ENCODE measurements at regions not wholly inside any gene's neighbourhood (a gene's known extent, or its start where the extent isn't known, plus 50 kb on each side); places are given as distances from the start of the nearest gene placed in this dataset.
"Not testable (repeated sequence)": the region's sequence is repeated elsewhere in the genome, so short reads cannot be mapped to it uniquely, and the experiment has no call there.

DNA sequence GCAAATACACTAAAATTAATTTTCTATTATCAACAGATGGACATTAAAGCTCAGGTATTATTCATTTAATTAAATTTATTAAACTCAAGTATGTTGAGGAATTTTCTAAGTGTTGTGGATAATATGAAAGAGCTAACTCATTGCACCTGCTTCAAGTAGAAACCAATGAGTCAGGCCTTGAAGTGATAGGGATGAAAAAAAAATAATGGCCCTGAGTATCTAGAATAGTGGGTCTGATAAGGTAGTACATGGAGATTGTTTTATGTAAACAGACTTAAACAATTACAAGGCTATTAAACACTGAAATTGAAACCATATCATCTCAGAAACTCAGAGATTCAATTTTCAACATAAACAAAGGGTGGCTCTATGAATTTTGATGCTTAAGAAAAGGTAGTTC, 857.1 kb upstream of the GBE1 start:
- DNase-seq = no peak

DNA sequence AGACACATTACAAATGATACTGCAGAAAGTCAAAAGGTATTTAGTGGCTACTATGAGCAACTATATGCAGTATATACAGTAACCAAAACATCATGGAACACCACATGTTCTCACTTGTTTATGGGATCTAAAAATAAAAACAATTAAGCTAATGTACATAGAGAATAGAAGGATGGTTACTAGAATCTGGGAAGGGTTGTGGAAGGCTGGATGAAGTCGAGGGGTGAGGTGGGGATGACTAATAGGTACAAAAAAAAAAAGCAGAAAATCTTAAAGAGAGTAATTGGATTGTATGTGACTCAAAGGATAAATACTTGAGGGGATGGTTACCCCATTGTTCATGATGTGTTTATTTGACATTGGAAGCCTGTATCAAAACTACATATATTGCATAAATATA, 848.8 kb upstream of the GBE1 start:
- DNase-seq = no peak

DNA sequence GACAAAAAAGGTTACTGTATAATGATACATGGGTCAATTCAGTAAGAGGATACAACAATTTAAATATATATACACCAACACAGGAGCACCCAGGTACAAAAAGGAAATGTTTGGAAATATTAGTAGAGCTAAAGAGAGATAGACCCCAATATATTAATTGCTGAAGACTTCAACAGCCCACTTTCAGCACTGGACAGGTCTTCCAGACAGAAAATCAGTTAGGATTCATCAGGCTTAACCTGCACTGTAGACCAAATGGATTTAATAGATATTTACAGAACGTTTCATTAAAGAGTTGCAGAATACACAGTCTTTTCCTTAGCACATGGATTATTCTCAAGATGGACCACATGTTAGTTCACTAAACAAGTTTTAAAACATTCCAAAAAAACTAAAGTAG, 845.9 kb upstream of the GBE1 start:
- no peak for DNase-seq

DNA sequence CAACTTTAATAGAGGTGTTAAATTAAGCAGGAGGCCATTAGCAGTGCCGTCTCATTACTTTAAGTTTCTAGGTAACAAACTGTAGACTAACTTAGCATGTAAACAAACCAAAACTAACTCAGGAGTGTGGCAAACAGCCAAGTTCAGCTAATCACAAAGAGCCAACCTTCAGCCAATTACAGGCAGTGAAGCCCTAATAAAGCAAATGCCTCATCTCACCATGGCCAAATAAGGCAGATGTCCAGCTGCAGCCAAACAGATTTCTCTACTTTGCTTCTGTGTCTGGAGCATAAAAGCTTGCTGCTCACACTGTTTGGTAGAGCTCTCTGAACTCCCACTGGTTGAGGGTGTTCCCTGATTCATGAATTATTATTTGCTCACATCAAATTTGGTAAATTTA, 835.4 kb upstream of the GBE1 start:
- DNase-seq = peak; percentile 6

DNA sequence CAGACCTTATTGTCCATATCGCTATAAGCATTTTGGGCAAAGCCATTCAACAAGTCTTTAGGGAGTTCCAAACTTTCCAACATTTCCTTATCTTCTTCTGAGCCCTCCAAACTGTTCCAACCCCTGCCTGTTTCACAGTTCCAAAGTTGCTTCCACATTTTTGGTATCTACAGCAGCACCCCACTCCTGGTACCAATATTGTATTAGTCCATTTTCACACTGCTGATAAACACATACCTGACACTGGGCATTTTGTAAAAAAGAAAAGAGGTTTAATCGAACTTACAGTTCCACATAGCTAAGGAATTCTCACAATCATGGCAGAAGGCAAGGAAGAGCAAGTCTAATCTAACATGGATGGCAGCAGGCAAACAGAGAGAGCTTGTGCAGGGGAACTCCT, 834.1 kb upstream of the GBE1 start:
- no peak for DNase-seq

DNA sequence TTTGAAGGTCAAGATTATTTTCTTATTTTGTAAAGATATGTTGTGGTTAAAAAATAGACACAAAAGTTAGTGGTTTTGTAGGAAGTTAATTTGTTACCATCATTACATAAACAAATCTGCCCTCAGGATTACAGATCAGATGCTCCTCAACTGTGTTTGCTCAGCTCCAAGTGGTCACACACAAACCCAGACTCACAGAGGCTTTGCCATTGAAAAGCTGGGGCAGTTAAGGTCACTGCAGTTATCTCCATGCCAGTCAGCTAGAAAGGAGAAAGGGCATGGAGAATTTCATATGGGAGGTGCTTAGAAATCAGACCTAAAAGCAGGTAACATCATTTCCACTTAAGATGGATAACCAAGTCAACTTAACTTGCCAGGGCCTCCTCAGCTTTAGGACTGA, 825.7 kb upstream of the GBE1 start:
- DNase-seq = no peak

DNA sequence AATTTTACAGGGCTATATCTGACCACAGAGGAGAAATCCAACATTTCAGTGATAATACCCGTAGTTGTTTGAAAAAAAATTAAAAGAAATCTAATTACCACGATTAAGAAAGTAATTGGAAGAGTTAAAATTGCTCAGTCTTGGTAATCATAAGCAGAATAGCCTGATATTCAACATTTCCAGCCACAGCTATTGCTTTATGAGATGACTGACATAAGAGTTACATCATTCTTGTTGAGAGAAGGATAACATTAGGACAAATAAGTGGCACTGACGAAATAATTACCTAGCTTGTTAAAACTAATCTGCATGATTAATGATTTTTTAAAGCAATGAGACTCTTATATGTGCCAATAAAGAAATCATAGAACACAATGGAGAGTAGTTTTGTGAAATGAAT, 825.0 kb upstream of the GBE1 start:
- no peak for DNase-seq

DNA sequence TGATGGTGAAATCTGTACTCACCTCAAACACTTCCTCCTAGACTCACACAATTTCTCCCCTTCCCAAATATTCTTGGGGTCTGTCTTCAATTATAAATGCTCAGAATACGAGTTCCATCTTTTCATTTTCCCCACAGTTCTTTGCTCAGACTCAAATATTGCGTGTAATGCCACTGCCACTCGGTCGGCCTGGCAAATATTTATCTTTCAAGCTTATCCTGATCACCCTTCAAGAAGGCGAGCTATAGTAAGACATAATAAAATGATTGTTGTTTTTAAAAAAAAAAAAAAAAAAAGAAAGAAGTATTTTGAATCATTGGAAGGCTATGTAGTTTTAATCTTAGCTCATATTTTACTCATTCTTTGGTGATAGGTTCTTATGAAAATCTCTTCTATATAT, 824.6 kb upstream of the GBE1 start:
- DNase-seq = not testable (repeated sequence)

DNA sequence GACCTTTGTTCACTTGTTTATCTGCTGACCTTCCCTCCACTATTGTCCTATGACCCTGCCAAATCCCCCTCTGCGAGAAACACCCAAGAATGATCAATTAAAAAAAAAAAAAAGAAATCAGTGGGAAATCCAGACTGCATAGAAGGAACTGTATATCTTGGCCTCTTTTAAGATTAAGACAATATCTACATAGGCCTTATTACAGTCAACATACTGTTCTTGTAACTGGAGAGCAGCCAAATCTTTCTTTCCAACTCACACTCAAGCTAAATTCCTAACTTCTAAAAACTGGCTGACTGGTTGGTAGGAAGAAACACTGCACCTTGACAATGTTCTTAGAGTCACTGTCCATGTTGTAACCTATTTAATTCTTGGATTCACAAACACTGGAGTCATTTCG, 824.1 kb upstream of the GBE1 start:
- not testable (repeated sequence) for DNase-seq

DNA sequence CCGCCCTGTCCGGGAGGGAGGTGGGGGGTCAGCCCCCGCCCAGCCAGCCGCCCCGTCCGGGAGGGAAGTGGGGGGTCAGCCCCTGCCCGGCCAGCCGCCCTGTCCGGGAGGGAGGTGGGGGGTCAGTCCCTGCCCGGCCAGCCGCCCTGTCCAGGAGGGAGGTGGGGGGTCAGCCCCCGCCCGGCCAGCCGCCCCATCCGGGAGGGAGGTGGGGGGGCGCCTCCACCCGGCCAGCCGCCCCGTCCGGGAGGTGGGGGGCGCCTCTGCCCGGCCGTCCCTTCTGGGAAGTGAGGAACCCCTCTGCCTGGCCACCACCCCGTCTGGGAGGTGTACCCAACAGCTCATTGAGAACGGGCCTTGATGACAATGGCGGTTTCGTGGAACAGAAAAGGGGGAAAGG, 823.4 kb upstream of the GBE1 start:
- DNase-seq = not testable (repeated sequence)

DNA sequence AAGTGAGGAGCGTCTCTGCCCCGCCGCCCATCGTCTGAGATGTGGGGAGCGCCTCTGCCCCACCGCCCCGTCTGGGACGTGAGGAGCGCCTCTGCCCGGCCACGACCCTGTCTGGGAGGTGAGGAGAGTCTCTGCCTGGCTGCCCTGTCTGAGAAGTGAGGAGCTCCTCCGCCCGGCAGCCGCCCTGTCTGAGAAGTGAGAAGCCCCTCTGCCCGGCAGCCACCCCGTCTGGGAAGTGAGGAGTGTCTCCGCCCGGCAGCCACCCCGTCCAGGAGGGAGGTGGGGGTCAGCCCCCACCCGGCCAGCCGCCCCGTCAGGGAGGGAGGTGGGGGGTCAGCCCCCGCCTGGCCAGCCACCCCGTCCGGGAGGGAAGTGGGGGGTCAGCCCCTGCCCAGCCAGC, 823.0 kb upstream of the GBE1 start:
- not testable (repeated sequence) for DNase-seq

DNA sequence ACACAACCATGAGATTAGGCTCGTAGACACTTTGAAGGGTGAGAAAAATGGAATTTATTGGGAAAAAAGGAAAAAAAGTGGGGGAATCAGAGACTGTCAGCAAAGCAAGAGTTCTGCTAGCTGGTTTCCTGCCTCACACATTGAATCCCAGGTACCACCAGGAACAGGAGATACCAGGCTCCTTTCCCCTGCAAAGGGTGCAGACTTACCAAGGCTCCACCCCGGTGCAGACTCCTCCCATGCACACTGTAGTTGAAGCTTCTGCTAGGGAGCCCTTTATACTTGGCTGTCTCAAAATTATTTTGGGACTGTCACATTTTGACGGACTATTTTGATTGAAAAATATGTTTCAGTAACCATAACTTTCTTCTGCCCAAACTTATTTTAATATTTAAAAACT, 819.9 kb upstream of the GBE1 start:
- DNase-seq = no peak

DNA sequence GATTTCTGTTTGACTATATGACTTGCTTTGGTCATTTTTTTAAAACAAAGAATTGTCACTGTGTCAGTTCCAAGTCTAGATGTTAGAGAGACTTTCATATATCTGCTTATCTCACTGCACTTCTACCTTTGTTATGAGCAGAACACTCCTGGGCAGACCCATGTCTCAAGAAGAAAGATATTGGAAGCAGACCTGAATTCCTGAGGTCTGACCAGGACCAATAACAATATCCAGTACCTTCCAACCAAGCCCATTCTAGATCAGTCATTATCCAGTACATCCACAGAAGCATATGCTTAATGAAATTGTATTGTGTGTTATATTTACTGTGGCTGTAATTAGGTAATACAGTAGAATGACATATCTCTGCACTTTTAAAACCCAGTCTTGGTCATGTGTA, 811.3 kb upstream of the GBE1 start:
- no peak for DNase-seq

DNA sequence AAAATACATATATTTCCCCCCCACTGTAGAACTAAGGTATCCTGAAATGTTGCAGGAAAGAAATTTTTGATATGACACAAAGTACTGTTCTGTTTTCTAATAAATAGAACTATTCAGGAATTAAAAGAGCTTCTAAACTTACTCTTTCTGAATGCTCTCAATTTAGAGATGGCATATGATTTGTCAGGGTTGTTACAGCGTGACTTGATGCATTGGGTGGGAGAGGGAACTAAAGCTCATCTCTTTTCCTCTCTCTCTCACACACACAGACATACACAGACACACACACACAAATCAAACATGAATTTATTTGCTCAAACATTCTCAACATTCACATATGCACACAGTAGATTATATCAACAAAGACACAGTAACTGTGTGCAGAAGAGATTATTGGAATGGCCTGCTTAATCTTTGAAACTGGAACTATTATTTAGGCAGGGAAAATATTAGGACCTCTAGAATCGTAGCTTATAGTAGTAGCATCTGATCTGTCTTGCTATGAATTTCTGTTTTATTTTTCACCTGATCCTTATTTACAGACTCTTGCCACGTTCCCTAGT, 807.4 kb upstream of the GBE1 start:
- DNase-seq = no peak

DNA sequence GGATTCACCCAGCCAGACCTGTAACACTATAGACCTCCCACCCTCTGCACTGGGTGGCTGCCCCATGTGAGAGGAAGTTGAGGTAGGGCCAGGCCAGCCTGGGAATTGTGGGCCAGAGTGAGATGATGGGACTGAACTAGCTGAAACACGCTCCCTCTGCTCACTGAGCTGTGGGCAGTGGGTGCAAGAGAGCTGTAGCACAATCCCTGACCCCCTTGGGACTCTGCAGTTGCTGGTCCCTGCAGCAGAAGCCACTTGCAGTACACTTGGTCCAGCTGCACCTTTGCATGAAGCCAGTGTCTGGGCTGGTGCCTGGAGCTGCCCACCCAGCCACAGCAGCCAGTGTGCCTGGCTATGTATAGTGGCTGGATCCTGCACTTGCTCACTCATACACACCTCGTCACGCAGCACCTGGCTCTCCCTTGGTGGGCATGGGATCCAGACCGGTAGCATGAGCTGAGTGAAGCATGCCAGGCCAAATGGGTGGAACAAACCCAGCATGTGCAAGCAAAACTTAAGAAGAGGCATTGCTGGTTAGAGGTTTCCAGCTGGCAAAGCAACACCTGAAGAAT, 805.7 kb upstream of the GBE1 start:
- DNase-seq = no peak

DNA sequence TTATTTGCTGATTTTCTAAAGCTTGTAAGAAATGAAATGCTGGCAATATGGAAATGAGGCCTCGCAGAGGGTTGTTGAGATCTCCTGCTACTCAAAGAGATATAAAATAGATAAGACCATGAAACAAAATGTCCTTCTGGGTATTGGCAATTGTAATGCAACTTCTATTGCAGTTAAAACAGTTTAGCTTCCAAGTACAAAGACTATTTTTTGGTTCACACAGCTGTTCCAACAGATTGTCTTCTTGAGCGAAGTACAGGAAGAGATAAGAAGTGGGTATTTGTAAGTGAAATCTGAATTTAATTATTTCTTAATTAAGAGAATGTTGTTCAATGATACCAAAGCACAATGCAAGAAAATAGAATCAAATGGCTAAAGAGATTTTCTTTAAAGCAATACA, 801.5 kb upstream of the GBE1 start:
- no peak for DNase-seq

DNA sequence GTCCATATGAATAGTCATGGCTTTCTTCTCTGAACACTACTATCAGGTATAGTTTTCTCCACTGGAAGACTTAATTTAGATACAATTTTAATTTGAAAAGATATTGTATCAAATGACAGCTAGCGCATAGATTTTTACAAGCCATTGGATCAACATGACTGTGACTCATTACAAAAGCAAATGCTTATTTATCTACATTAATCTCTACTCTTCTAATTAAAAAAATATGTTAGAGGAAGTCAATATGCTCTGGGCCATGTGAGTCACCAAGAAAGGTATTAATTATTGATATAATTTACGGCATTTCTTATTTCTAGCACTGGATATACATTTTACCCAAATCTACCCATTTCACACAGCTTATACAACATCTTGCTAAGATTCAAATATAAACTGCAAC, 800.3 kb upstream of the GBE1 start:
- no peak for DNase-seq

DNA sequence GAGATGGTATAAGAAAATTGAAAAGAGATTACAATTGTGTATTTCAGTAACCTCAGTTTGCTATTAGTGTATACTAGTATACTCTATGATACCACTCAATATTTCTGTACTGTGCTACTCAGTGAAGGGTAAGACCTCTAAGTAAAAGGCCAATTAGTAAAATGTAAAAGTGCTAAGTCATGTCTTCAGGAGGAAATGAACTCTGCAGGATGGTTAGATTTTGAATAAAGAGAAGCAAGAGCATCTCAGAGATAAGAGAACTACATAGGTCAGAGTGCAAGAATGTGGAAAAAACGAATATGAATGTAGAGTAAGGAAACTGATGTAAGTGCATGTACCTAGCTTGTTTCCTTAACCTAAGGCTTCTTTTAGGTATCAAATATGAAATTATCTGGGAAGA, 796.6 kb upstream of the GBE1 start:
- DNase-seq = no peak

DNA sequence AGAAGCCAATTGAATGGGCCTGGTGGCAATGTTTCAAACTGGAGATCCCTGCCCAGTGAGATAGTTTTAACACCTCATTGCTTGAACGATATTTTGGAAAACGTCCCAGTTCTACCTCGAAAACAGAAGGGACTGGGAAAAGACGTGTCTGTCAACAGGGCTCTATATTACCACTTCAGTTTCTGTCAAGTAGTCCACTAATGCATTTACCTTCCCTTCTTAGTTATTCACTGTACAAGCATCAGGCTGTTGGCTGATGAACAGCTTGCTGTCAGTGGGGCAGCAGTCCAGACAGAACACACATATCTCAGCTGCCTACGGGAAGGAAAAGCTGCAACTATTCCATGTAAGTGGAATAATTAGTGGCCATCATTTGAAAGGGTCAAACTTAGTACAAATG, 794.7 kb upstream of the GBE1 start:
- DNase-seq = no peak

DNA sequence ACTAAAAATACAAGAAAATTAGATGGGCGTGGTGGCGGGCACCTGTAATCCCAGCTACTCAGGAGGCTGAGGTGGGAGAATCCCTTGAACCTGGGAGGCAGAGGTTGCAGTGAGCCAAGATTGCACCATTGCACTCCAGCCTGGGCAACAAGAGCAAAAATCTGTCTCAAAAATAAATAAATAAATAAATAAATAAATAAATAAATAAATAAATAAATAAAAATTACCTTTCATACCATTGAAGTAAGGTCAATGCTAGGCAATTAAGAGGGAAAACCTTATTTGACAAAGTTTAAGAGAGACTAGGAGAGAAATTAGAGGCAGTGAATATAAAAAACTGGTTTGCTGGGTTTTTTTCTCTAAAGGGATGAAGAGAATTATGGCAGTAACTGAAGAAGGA, 781.1 kb upstream of the GBE1 start:
- not testable (repeated sequence) for DNase-seq

DNA sequence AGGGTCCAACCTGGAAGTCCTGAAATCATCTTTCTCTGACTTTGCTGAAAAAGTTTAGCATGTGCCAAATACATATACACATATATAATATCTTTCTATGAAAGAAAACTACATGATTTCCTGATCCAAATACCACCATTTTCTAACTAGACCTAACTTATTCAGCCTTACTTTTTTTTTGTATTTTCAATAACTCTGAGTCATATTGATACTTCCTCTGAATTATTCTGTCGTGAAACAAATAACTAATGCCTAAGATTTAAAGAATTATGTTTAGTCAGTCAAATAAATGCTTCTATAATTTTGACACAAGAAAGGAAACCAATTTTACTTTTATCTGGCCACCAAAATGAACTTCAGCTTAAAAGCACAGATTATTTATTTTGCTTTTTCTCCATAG, 760.2 kb upstream of the GBE1 start:
- DNase-seq = no peak

DNA sequence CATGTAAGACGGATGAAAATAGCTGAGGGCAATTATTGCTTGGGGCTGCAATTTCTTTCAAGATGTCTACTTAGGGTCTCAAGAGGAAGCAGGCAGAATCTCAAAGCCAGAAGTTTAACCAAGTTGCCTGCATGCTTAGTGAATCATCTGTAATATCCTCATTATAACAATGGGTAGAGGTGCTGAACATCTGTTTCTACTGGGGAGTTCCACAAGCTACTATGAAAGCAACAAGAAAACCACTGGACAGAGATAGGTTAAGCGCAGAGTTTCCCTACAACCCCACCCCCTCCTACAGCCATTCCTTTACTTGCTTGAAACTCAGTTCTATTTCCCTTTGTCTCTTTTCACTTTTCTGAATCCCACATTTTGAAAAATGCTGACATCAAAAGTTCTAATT, 759.4 kb upstream of the GBE1 start:
- no peak for DNase-seq

DNA sequence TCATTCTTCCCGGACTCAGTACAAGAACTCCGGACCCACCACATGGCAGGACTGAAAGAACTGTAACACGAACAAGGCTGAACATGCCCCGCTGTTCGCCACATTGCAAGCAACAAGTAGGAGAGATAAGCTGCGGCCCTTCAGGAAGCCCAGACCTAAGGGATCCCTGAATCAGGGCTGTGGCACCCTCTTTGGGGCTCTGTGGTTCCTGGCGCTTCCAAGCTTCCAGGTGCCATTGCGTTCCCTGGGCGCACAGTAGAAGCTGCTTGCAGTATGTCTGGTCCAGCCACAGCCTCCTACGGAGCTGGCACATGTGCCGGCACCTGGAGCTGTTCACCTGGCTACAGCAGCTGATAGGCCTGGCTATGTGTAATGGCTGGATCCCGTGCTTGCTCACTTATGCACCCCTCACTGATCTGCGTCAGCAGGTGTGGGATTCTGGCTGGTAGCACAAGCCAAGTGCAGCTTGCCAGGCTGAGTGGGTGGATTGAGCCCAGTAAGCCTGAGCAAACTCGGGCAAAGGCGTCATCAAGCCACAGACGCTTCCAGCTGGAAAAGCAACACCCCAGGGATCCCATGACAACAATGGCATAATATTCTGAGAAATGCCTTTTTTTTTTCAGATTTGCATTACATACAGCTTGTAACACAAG, 748.6 kb upstream of the GBE1 start:
- no peak for DNase-seq

DNA sequence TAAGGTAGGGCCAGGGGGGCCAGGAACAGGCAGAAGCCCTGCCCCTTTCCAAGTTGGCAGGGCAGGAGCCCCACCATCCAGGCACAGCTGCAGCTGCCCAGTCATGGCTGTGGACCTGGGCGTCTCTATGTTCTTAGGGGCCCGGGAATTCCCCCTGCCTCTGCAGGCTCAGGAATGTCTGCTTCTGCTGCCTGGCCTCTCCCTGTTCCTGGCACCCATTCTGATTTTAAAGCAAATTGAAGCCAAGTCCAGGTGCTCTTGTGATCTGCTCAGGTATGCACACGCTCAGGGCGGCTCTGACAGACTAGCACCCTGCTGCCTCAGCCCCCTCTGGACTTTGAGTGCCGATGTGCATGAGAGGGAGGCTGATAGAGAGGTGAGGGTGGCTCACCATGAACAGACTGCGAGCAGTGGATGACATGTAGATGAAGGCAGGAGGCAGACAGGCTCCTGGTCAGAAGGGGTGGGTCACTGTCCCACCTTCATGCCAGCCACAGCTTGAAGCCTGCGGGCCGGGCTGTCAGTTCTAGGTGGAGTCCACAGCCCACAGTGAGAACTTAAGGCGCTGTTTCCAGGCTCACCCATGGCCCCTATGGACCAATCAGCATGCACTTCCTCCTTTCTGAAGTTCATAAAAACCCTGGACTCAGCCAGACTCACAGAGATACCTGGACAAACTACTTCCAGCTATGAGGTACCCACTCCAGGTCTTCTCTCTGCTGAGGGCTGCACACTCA, 747.8 kb upstream of the GBE1 start:
- no peak for DNase-seq
